ENCODE measurements at regions not wholly inside any gene's neighbourhood (a gene's known extent, or its start where the extent isn't known, plus 50 kb on each side); places are given as distances from the start of the nearest gene placed in this dataset.
"Not testable (repeated sequence)": the region's sequence is repeated elsewhere in the genome, so short reads cannot be mapped to it uniquely, and the experiment has no call there.

DNA sequence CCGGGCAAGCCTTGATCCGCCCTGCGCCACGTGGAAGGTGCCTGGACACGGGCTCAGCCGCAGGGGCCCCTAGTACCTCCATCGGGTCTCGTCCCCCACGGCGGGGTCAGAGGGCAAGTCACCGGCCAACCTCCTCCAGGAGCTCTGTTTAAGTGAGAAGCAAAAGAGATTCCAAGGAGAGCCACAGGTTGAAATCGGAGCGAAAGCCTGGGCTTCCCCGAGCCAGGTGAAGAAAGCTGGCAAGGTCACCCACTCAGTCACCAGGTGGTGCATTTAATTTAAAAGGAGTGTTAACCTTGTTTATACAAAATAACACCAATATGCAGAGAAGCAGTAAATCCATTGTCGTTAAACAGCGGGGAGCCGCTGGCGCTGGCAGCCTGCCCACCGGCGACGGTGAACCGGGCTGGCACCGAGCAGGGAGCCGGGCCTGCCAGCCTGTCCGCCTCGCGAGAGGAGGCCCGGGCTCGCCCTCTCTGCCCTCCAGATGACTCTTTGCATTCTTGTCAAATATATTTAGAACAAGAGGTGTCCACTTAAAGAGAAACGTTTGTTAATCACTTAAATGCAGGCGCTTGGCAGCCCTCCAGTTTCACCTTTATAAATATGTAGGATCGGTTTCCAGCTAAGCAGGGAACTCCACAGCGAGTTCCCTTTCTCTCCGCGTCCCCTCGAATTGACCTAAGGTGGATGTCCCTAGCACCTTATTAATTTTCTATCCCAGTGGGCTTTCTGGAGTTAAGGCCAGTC, 277.3 kb upstream of the NR2F2 start:
- FAIRE-seq = peak; percentile 70
- no peak for DNase-seq (ENCODE audit: insufficient read length, low spot score)
- TF ChIP-seq POLR2A (IDR thresholded peaks at IDR 0.05; ENCODE audit: low read depth, low read length) (no peak), PAX5 (IDR thresholded peaks at IDR 0.05; ENCODE audit: insufficient read depth, low read length, severe bottlenecking) (no peak), POLR2AphosphoS5 (IDR thresholded peaks at IDR 0.05; ENCODE audit: low read depth, low read length) (no peak), SPI1 (IDR thresholded peaks at IDR 0.05; ENCODE audit: low read depth, low read length) (no peak)

DNA sequence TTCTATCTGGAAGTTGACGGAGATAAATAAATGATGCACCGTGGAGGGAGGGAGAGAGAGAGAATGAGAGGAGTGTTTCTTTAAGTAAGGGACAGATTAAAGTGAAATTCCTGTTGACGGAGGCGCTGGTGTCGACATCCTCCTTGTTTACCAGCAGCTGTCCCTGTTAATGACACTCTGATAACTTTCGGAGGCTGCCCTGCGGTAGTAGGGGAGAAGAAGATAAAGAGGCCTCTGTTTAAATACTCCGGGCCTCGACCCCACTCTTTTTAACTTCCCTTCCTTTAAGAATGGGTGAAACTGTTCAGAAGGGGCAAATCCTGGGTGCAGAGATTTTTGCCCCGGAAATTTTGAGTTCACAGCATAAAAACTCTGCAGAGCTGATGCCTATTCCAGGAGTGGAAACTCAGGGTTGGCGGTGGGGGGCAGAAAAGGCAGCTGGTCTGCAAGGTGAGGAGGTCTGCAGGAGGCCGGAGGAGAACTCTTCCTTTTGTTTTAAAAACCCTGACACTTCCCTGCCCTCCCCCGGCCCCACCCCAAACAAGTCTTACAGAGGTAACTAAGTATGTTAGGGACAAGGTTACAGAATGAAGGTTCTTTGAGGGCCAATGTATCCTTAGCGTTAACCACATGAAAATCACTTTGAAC, 276.6 kb upstream of the NR2F2 start:
- no peak for DNase-seq (ENCODE audit: insufficient read length, low spot score)
- peak; percentile 13 for FAIRE-seq
- TF ChIP-seq TAF1 (IDR thresholded peaks at IDR 0.05; ENCODE audit: low read depth, low read length) (no peak), POLR2AphosphoS5 (IDR thresholded peaks at IDR 0.05; ENCODE audit: low read depth, low read length) (no peak), SPI1 (IDR thresholded peaks at IDR 0.05; ENCODE audit: low read depth, low read length) (no peak), POLR2A (IDR thresholded peaks at IDR 0.05; ENCODE audit: low read depth, low read length) (no peak), PAX5 (IDR thresholded peaks at IDR 0.05; ENCODE audit: insufficient read depth, low read length, severe bottlenecking) (no peak), POU2F2 (IDR thresholded peaks at IDR 0.05; ENCODE audit: low read depth, low read length) (no peak)

DNA sequence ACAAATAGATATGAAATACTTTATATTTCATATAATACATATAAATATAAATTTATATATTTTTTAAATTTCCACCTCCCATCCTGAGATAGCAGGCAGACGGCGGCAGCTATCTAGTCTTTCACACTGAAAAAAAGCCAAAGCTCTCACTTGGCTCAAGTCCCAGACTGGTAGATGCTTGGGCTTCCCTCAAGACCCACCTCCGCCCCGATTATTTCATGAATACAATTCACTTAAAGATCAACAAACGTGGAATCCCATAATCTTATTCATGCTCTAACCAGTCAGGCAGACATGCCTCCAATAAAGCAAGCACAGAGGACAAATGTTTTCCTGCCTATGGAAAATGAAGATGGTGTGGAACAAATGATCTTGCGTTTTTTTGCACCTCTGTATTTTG, 275.9 kb upstream of the NR2F2 start:
- FAIRE-seq = no peak
- DNase-seq (ENCODE audit: insufficient read length, low spot score) = no peak
- TF ChIP-seq POLR2AphosphoS5 (IDR thresholded peaks at IDR 0.05; ENCODE audit: low read depth, low read length) = no peak
- no peak for TF ChIP-seq PAX5 (IDR thresholded peaks at IDR 0.05; ENCODE audit: insufficient read depth, low read length, severe bottlenecking)
- no peak for TF ChIP-seq POU2F2 (IDR thresholded peaks at IDR 0.05; ENCODE audit: low read depth, low read length)
- TF ChIP-seq POLR2A (IDR thresholded peaks at IDR 0.05; ENCODE audit: low read depth, low read length) = no peak

DNA sequence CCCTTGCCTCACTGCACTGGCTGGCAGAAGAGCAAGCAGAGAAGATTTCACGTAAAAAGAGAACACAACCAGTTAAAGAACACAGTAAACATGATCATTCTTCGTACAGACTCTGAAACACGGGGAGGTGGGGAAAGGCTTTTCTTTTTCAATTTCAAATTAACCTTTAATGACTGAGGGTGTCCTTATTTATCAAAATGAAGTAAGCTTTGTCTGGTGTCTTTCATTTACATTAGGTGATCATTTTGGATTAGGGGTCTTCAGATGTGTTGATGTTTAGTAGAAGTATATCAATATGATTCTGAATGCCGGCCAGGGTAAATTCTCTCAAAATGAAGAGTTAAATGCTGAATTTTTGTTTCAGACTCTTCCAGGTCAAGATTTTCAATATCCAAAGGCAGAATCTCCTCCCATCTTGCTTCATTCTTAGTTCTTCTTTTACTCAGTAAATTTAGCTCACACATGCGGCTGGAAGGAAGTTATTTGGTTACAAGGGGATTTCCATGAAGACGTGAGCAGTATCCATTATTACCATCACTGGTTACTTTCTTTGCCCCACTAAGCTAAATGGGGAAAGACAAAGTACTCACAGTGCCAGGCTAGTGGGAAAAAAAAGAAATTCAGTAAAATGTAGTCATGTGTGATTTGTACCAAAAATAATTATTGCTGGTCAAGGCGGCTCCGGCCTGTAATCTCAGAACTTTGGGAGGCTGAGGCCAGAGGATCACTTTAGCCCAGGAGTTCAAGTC, 272.2 kb upstream of the NR2F2 start:
- FAIRE-seq (peak; percentile 55), DNase-seq (ENCODE audit: insufficient read length, low spot score) (no peak)

DNA sequence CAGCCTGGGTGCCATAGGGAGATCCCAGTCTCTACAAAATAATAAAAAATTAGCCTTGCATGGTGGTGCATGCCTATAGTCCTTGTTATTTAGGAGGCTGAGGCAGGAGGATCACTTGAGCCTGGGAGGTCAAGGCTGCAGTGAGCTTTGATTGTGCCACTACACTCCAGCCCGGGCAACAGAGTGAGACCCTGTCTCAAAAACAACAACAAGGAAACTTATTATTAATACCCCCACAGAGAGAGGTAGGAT, 271.7 kb upstream of the NR2F2 start:
- not testable (repeated sequence) for DNase-seq (ENCODE audit: insufficient read length, low spot score); FAIRE-seq

More for the DNA sequence above, 272.2 kb upstream of the NR2F2 start:
- TF ChIP-seq SPI1 (IDR thresholded peaks at IDR 0.05; ENCODE audit: low read depth, low read length) = 0 out of 2 replicates have a peak, but pooled peaks have one; percentile 20
- TF ChIP-seq PAX5 (IDR thresholded peaks at IDR 0.05; ENCODE audit: insufficient read depth, low read length, severe bottlenecking) = no peak
- TF ChIP-seq POLR2A (IDR thresholded peaks at IDR 0.05; ENCODE audit: low read depth, low read length) = no peak
- no peak for TF ChIP-seq POU2F2 (IDR thresholded peaks at IDR 0.05; ENCODE audit: low read depth, low read length)

DNA sequence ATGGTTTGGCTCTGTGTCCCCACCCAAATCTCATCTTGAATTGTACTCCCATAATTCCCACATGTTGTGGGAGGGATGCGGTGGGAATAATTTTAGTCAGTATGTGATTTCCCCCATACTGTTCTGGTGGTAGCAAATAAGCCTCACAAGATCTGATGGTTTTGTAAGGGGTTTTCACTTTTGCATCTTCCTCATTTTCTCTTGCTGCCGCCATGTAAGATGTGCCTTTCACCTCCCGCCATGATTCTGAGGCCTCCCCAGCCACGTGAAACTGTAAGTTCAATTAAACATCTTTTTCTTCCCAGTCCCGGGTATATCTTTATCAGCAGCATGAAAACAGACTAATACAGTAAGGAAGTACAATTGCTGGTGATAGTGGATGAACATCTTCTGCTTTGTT, 269.9 kb upstream of the NR2F2 start:
- not testable (repeated sequence) for DNase-seq (ENCODE audit: insufficient read length, low spot score); FAIRE-seq

DNA sequence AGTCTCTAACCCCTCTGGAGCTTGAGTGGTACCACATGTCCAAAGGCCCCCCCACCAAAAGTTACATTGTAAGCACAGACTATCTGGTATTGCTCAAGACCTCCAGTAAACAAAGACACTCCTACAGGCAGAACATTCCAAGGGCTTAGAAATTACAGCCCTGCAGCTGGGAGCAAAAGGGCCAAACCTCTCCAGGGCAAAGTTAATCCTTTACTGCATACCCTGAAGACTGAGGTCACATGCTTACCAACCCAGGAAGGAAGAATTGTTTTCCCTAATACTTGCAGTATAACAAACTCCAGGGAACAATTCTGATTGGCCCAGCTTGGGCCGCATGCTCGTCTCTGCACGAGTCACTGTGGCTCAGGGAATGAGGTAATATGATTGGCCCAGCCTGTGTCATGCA, 266.1 kb upstream of the NR2F2 start:
- FAIRE-seq (no peak), DNase-seq (ENCODE audit: insufficient read length, low spot score) (no peak)
- TF ChIP-seq SPI1 (IDR thresholded peaks at IDR 0.05; ENCODE audit: low read depth, low read length) (no peak), POLR2A (IDR thresholded peaks at IDR 0.05; ENCODE audit: low read depth, low read length) (no peak), TAF1 (IDR thresholded peaks at IDR 0.05; ENCODE audit: low read depth, low read length) (no peak), POU2F2 (IDR thresholded peaks at IDR 0.05; ENCODE audit: low read depth, low read length) (no peak), POLR2AphosphoS5 (IDR thresholded peaks at IDR 0.05; ENCODE audit: low read depth, low read length) (no peak), PAX5 (IDR thresholded peaks at IDR 0.05; ENCODE audit: insufficient read depth, low read length, severe bottlenecking) (no peak)

DNA sequence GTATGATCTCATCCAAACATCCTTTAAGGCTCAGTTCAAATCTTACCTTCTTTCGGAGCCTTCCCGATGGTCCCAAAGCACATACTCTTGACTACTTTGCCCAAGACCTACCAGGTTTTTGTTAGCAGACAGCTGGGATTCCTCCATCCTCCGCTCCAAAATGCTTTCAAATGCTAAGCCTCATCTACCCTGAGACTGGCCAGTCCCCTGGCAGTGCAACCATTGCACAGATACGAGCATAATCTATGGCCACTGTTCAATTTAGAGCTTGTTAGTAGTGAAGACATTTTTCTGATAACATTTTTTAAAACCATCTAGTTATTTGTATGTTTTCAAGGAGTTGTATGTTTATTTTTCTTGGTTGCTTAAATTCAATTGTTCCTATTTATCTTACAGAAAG, 264.4 kb upstream of the NR2F2 start:
- FAIRE-seq (no peak), DNase-seq (ENCODE audit: insufficient read length, low spot score) (no peak)
- no peak for TF ChIP-seq PAX5 (IDR thresholded peaks at IDR 0.05; ENCODE audit: insufficient read depth, low read length, severe bottlenecking)
- no peak for TF ChIP-seq SPI1 (IDR thresholded peaks at IDR 0.05; ENCODE audit: low read depth, low read length)
- no peak for TF ChIP-seq POLR2AphosphoS5 (IDR thresholded peaks at IDR 0.05; ENCODE audit: low read depth, low read length)
- no peak for TF ChIP-seq POLR2A (IDR thresholded peaks at IDR 0.05; ENCODE audit: low read depth, low read length)
- no peak for TF ChIP-seq POU2F2 (IDR thresholded peaks at IDR 0.05; ENCODE audit: low read depth, low read length)
- TF ChIP-seq TAF1 (IDR thresholded peaks at IDR 0.05; ENCODE audit: low read depth, low read length) = no peak

DNA sequence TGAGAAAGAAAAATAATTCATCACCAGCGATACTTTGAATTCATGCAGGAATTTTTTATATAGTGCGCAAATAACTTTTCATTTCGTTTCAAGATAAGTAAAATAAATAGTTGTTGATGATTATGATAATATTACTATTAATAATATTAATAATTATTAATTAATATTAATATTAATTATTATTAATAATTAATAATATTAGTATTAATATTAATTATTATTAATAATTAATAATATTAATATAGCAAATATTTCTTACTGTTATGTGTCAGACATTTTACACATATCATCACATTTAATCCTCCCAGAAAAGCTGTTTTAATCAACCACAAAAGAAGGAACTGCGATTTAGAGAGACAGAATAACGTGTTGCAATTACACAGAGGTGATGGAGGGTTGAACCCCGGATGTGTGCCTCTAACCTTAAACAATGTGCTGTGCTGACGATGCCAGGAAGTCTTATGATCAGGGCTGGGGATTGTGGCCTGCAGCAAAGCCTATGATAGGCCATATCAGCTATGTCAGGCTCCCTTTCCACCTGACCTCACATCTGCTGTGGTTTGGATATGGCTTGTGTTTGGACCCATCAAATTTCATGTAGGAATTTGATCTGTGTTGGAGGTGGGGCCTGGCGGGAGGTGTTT, 263.5 kb upstream of the NR2F2 start:
- DNase-seq (ENCODE audit: insufficient read length, low spot score) (no peak), FAIRE-seq (no peak)
- TF ChIP-seq PAX5 (IDR thresholded peaks at IDR 0.05; ENCODE audit: insufficient read depth, low read length, severe bottlenecking) (no peak), POLR2AphosphoS5 (IDR thresholded peaks at IDR 0.05; ENCODE audit: low read depth, low read length) (no peak), SPI1 (IDR thresholded peaks at IDR 0.05; ENCODE audit: low read depth, low read length) (peak; percentile 67), POLR2A (IDR thresholded peaks at IDR 0.05; ENCODE audit: low read depth, low read length) (no peak)

DNA sequence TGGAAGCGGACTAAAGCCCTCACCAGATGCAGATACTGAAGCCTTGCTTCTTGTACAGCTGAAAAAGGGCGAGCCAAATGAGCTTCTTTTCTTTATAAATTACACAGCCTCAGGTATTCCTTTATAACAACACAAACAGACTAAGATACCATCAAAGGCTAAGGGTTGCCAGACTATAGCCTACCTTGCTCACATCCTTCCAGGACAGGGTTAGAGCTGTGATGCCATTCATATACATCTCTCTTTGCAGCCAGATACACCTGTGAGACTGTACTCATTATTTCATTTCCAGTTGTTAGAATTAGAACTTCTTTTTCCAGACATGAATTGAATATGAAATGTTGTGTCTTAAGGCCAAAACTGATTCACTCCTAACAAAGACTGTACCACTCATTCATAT, 262.8 kb upstream of the NR2F2 start:
- DNase-seq (ENCODE audit: insufficient read length, low spot score) (no peak), FAIRE-seq (no peak)
- TF ChIP-seq TAF1 (IDR thresholded peaks at IDR 0.05; ENCODE audit: low read depth, low read length) (no peak), POU2F2 (IDR thresholded peaks at IDR 0.05; ENCODE audit: low read depth, low read length) (no peak), SPI1 (IDR thresholded peaks at IDR 0.05; ENCODE audit: low read depth, low read length) (no peak), PAX5 (IDR thresholded peaks at IDR 0.05; ENCODE audit: insufficient read depth, low read length, severe bottlenecking) (no peak), POLR2AphosphoS5 (IDR thresholded peaks at IDR 0.05; ENCODE audit: low read depth, low read length) (no peak), POLR2A (IDR thresholded peaks at IDR 0.05; ENCODE audit: low read depth, low read length) (no peak)

All from GM12891 (cell line).